ENCODE measurements at regions not wholly inside any gene's neighbourhood (a gene's known extent, or its start where the extent isn't known, plus 50 kb on each side); places are given as distances from the start of the nearest gene placed in this dataset.

DNA sequence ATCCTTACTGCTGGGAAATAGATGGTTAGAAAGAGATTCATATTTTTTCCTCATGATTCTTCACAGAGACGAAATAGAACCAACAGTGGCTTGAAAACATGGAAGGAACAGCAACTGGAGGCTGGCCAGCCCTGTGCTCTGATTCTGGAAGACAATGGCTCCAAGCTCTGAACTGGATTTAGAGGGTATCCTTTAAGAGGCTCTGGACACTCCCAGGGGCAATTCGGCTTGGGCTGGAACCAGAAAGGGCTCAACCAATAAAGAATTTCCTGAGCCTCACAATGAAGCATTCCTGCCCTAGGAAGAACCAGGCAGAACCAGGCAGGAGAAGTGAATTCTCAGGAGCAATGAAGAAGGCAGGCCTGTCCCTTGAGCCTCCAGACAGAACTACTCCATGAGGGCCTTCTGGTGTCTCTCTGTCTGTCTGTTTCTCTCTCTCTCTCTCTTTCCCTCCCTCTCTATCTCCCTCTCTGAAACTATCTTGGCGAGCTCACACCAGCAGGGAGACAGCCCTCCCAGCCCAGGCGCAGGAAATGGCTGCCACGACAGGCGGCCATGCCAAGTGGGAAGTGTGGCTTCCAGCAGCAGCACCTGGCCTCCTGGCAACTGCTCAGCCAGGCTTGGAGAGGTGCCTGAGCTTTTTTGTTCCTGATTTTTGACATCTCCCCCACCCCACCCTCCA lies 93.3 kb downstream of the RCN1 start:
- no peak for TF ChIP-seq CTCF (IDR thresholded peaks at IDR 0.05)
- TF ChIP-seq POLR2A (IDR thresholded peaks at IDR 0.05) = no peak
- no peak for TF ChIP-seq EP300 (IDR thresholded peaks at IDR 0.05)
